Fibroblast of peridontal ligament (primary cell): ENCODE measurements at regions not wholly inside any gene's neighbourhood (a gene's known extent, or its start where the extent isn't known, plus 50 kb on each side); places are given as distances from the start of the nearest gene placed in this dataset.
"Not testable (repeated sequence)": the region's sequence is repeated elsewhere in the genome, so short reads cannot be mapped to it uniquely, and the experiment has no call there.

ENCODE experiments used
- DNase-seq: peaks from one replicate; pipeline ENCODE4 v3.0.0-alpha.2; 2010; ENCODE audit errors: extremely low read depth

GRCh38 chr5:92637247-92637646 lies 943.8 kb downstream of the NR2F1-AS1 start:
- no peak for DNase-seq

- DNase-seq = no peak
Measured at GRCh38 chr5:92635001-92635461, 946.0 kb downstream of the NR2F1-AS1 start.

- peak; percentile 52 for DNase-seq
Measured at GRCh38 chr5:92633875-92634487, 947.0 kb downstream of the NR2F1-AS1 start.

- DNase-seq = no peak
Measured at GRCh38 chr5:92633176-92633575, 947.8 kb downstream of the NR2F1-AS1 start.

GRCh38 chr5:92631237-92631701 lies 949.8 kb downstream of the NR2F1-AS1 start:
- not testable (repeated sequence) for DNase-seq

GRCh38 chr5:92629574-92629973 lies 951.4 kb downstream of the NR2F1-AS1 start:
- DNase-seq = no peak

GRCh38 chr5:92629000-92629399 lies 952.0 kb downstream of the NR2F1-AS1 start:
- no peak for DNase-seq

GRCh38 chr5:92627186-92627585 lies 953.8 kb downstream of the NR2F1-AS1 start:
- DNase-seq = no peak

- no peak for DNase-seq
Measured at GRCh38 chr5:92616085-92616484, 964.9 kb downstream of the NR2F1-AS1 start.

- DNase-seq = no peak
Measured at GRCh38 chr5:92613546-92613945, 967.5 kb downstream of the NR2F1-AS1 start.

- DNase-seq = not testable (repeated sequence)
Measured at GRCh38 chr5:92610435-92610834, 970.6 kb downstream of the NR2F1-AS1 start.

GRCh38 chr5:92605591-92605990 lies 975.4 kb downstream of the NR2F1-AS1 start:
- peak; percentile 4 for DNase-seq

GRCh38 chr5:92599217-92599810 lies 981.7 kb downstream of the NR2F1-AS1 start:
- peak; percentile 20 for DNase-seq

GRCh38 chr5:92594031-92594430 lies 987.0 kb downstream of the NR2F1-AS1 start:
- DNase-seq = no peak

GRCh38 chr5:92588876-92589275 lies 992.1 kb downstream of the NR2F1-AS1 start:
- no peak for DNase-seq

GRCh38 chr5:92581690-92582089 lies 999.3 kb downstream of the NR2F1-AS1 start:
- no peak for DNase-seq

- peak; percentile 21 for DNase-seq
Measured at GRCh38 chr5:92581249-92581648, 999.8 kb downstream of the NR2F1-AS1 start.

GRCh38 chr5:92580814-92581213 lies 1000.2 kb downstream of the NR2F1-AS1 start:
- DNase-seq = peak; percentile 22

- no peak for DNase-seq
Measured at GRCh38 chr5:92574023-92574422, 1007.0 kb downstream of the NR2F1-AS1 start.

GRCh38 chr5:92568522-92568921 lies 1012.5 kb downstream of the NR2F1-AS1 start:
- no peak for DNase-seq

GRCh38 chr5:92567831-92568450 lies 1013.1 kb downstream of the NR2F1-AS1 start:
- peak; percentile 21 for DNase-seq

- DNase-seq = no peak
Measured at GRCh38 chr5:92566113-92566786, 1014.8 kb downstream of the NR2F1-AS1 start.
